ENCODE measurements at regions not wholly inside any gene's neighbourhood (a gene's known extent, or its start where the extent isn't known, plus 50 kb on each side); places are given as distances from the start of the nearest gene placed in this dataset.

DNA sequence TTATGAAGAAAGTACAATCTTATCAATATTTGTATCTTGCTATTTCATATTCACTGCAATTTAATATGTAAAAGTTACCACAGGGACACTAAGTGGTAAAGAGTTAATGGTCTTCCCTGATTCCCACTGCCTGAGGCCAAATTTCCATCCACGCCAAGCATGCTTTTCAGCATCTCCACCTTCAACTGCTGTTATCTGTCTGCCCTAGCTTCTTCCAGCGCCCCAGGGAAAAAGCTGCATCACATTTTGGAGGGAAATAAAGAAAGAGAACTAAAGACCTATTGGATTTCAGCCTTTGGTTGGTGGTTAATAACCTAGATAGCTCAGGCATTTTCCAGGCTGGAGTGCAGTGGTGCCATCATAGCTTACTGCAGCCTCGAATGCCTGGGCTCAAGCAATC is 61.3 kb upstream of the NKX2-2 start:
- H3K4me1 ChIP-seq: no peaks in the 10 kb centered on the region
- H3K4me3 ChIP-seq: no peak overlapping the region
- H3K36me3 ChIP-seq: no peaks in the 10 kb centered on the region
- WGBS, 5 donors: 67 to 82% (median 77%) methylated on average over 3 of the region's 3 CpGs
- TF ChIP-seq, protein P1, sequence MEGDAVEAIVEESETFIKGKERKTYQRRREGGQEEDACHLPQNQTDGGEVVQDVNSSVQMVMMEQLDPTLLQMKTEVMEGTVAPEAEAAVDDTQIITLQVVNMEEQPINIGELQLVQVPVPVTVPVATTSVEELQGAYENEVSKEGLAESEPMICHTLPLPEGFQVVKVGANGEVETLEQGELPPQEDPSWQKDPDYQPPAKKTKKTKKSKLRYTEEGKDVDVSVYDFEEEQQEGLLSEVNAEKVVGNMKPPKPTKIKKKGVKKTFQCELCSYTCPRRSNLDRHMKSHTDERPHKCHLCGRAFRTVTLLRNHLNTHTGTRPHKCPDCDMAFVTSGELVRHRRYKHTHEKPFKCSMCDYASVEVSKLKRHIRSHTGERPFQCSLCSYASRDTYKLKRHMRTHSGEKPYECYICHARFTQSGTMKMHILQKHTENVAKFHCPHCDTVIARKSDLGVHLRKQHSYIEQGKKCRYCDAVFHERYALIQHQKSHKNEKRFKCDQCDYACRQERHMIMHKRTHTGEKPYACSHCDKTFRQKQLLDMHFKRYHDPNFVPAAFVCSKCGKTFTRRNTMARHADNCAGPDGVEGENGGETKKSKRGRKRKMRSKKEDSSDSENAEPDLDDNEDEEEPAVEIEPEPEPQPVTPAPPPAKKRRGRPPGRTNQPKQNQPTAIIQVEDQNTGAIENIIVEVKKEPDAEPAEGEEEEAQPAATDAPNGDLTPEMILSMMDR (IDR thresholded peaks at IDR 0.05 in 8 of 11, conservative IDR thresholded peaks at IDR 0.05 in 3 of 11): no peak
- TF ChIP-seq POLR2AphosphoS5 (IDR thresholded peaks at IDR 0.05): no peak
- TF ChIP-seq POLR2A (IDR thresholded peaks at IDR 0.05): no peak
- no peak for DNase-seq
- intact Hi-C loops (cut with DNase I; ENCODE audit: low total_unique reads): no loop called here
- H3K27me3 ChIP-seq (replicated peaks in 1 of 7): peaks cover 0 to 38% (median 5%) of the 10 kb centered on the region in 7 donors
- H3K9me3 ChIP-seq: no peaks in the 10 kb centered on the region
- H3K27ac ChIP-seq: no peak overlapping the region

DNA sequence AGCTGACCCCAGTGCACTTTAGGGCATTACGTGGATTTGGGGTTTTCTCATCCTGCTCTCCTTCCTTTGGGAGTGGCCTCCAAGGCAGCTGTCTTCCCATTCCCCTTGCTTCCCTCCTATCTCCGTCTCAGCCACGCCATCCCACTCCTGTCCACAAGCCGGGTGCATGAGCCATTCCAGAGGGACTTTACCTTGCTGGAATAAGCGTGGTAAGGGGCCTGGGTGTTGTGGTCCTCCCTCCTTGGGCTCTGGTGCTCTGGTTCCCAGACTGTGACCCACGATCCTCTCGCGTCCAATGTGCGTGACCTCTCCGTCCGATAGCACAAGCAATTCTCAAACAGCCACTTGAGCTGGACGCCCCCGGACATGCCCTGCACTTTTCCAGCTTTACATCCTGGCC is 60.6 kb upstream of the NKX2-2 start:
- Histone ChIP-seq H3K4me1 (no peaks in the 10 kb centered on the region), H3K9me3 (no peaks in the 10 kb centered on the region), H3K27me3 (replicated peaks in 1 of 7) (peaks cover 0 to 45% (median 5%) of the 10 kb centered on the region in 7 donors), H3K27ac (no peak overlapping the region), H3K4me3 (no peak overlapping the region), H3K36me3 (no peaks in the 10 kb centered on the region)
- WGBS, 5 donors: 77 to 83% (median 81%) methylated on average over 13 of the region's 13 CpGs
- intact Hi-C loops (cut with DNase I; ENCODE audit: low total_unique reads): loop anchor here (5.0 kb wide), 1 partner anchor 737 kb away; no protein-coding TSS in a partner anchor
- no peak for DNase-seq
- TF ChIP-seq POLR2AphosphoS5 (IDR thresholded peaks at IDR 0.05): no peak

DNA sequence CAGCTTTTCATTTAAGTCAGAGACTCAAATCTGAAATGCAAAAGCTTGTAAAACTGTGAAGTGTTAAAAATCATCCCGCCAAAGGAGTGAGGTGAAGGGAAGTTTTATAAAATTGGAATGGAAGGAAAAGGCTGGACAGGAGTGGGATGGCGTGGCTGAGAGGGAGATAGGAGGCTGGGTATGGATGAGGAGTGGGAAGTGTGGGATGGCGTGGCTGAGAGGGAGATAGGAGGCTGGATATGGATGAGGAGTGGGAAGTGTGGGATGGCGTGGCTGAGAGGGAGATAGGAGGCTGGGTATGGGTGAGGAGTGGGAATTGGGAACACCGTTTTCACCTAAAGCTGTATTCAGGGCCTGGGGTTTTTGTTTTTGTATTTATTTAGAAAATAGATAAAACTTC is 59.4 kb upstream of the NKX2-2 start:
- H3K27me3 ChIP-seq (replicated peaks in 1 of 7): peaks cover 0 to 47% (median 5%) of the 10 kb centered on the region in 7 donors
- no peaks in the 10 kb centered on the region for H3K9me3 ChIP-seq
- TF ChIP-seq, protein P1 (IDR thresholded peaks at IDR 0.05 in 8 of 11, conservative IDR thresholded peaks at IDR 0.05 in 3 of 11): no peak
- TF ChIP-seq POLR2AphosphoS5 (IDR thresholded peaks at IDR 0.05) (no peak), POLR2A (IDR thresholded peaks at IDR 0.05) (no peak)
- intact Hi-C loops (cut with DNase I; ENCODE audit: low total_unique reads): loop anchor here (5.0 kb wide), 1 partner anchor 736 kb away; no protein-coding TSS in a partner anchor
- no peaks in the 10 kb centered on the region for H3K36me3 ChIP-seq
- no peaks in the 10 kb centered on the region for H3K4me1 ChIP-seq
- H3K27ac ChIP-seq: no peak overlapping the region
- no peak overlapping the region for H3K4me3 ChIP-seq
- DNase-seq: no peak
- 62 to 78% (median 71%) methylated on average over 5 of the region's 5 CpGs for WGBS, 5 donors

DNA sequence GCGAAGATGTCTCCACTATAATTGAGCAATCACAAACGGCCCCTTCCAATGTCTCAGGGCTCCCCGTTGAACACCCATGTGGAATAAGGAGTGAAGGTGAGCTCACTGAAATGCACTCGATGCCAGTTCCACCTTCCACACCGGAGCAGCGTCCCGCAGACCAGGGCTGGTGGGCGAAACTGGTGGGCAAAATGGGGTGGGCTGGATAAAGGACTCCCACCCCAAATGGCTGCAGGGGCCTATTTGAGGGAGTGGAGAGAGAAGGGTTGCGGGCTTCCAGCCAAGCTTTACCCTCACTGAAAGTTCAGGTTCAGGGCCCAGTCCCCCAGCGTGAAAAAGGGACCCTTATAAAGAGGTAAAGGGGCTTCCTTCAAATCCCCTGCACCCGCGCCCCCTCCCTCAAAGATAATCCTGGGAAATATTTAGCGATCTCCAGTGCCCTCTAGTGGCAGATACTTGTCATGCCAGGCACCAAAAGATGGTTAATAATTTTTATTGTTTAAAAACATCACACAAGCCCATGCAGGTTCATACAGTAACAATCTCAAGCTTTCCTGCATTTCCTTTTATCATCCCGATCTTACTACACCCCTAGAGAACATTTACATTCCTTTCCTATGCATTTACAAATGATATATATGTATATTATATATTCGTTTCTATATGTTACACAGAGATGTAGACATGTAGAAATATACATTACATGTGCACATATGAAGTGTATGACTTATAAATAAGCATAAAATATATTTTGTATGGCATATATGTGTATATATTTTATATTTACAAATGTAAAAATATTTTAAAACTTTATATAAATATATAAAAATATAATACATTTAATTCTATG is 58.2 kb upstream of the NKX2-2 start:
- no peak for DNase-seq
- Histone ChIP-seq H3K27me3 (replicated peaks in 1 of 7) (peaks cover 0 to 43% (median 5%) of the 10 kb centered on the region in 7 donors), H3K4me1 (no peaks in the 10 kb centered on the region), H3K27ac (no peak overlapping the region), H3K9me3 (no peaks in the 10 kb centered on the region), H3K36me3 (no peaks in the 10 kb centered on the region), H3K4me3 (no peak overlapping the region)
- TF ChIP-seq POLR2AphosphoS5 (IDR thresholded peaks at IDR 0.05) (no peak), POLR2A (IDR thresholded peaks at IDR 0.05) (no peak)
- TF ChIP-seq, protein P1 (IDR thresholded peaks at IDR 0.05 in 8 of 11, conservative IDR thresholded peaks at IDR 0.05 in 3 of 11): peak; percentile 39 to 79 (median 65)
- intact Hi-C loops (cut with DNase I; ENCODE audit: low total_unique reads): loop anchor here (5.0 kb wide), 1 partner anchor 735 kb away; no protein-coding TSS in a partner anchor
- 23 to 36% (median 30%) methylated on average over 15 of the region's 15 CpGs for WGBS, 5 donors
